ENCODE measurements at regions not wholly inside any gene's neighbourhood (a gene's known extent, or its start where the extent isn't known, plus 50 kb on each side); places are given as distances from the start of the nearest gene placed in this dataset.

GRCh38 chr13:34363266-34363665 is 545.3 kb downstream of the RFC3 start:
- no peak for TF ChIP-seq CTCF (IDR thresholded peaks at IDR 0.05)
- TF ChIP-seq POLR2A (IDR thresholded peaks at IDR 0.05), result no peak

Data from testis (tissue), 2 donors.